ENCODE measurements at regions not wholly inside any gene's neighbourhood (a gene's known extent, or its start where the extent isn't known, plus 50 kb on each side); places are given as distances from the start of the nearest gene placed in this dataset.
A peak's percentile ranks its signal among the peaks of the same experiment; 100 is the strongest.

DNA sequence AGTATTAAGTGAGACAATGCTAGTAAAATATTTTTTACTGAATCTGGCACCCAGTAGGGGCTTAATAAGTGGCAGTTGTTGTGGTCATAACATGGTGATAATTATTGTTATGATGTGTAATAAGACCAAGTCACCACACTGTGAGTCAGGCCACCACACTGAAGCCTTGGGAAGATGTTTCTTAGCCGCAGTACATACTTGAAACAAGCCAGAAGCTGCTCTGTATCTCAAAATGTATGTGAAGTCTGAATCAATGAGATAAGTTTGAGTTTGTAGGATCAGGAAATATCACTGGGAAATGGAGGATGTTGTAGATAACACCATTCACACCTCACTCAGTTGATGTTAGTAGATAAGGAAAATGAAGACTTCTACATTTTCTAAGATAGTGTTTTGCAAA, 51.3 kb upstream of the PTPN3 start:
- DNase-seq: no peak

DNA sequence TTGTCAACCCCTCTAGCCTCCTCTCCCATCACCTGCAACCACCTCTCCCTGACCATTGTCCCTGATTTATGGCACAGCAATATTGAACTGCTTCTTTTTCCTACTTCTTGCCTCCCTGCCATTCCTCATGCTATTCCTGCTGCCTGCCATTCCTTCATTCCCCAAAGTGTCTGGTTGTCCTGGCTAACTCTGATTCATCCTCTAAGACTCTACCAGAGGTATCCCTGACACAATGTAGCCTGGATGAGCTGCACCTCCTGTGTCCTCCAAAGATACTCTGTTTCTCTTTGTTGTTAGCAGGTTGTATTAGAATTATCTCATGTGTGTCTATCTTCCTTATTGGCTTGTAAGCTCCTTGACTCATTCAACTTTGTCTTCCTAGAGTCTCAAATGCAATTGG, 53.5 kb upstream of the PTPN3 start:
- DNase-seq: no peak

DNA sequence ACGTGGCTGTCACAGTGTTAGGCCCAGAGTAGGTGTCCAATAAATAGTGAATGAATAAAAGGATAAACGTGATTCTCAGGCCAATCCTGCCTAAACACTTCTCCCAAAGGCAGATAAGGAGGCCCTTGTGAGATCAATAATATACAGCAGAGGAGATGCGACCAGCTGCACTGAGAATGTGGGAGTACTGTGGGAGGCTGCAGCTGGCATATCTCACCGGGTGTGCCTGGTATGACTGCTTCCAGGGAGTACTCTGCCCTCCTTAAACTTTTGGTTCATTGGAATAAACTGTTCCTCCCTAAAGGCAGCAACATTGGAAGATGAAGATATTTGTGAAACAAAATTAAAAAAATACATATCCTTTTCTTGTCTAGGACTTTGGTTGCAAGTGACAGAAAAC, 57.1 kb upstream of the PTPN3 start:
- no peak for DNase-seq

DNA sequence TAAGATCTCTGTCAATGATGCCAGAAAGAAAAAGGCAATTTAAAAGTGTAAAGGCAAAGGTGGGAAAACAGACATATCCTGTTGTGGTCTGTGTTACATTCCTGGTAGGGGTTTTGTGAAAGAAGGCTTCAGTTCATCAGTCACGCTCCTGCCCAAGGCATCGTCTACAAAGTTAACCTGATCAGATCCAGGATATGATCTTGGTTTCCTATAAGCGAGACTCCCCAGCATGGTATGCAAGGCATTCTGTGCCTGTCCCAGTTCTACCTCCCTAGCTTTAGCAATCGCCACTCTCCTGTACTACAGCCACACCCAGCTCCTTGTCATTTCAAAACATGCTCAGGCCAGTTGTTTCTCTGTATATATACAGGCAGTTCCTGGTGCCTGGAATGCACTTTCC, 58.0 kb upstream of the PTPN3 start:
- no peak for DNase-seq

DNA sequence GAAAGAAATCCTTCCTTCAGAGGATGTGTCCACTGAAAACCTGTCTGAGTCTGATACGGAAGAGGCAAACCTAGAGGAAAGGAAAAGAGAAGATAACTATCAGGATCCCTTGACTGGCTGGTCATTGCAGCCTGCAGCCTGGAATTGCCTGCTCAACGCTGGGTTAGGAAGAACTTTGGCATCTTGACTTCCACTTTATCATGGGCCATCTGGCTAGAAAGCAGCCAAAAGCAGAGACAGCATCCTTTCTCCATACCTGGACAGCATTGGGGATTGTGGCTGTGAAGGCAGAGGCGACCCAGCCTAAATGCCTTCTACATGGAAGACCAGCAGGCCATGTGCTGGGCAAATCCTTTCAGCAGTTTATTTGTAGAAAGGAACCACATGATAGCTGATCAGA, 58.7 kb upstream of the PTPN3 start:
- DNase-seq: no peak

DNA sequence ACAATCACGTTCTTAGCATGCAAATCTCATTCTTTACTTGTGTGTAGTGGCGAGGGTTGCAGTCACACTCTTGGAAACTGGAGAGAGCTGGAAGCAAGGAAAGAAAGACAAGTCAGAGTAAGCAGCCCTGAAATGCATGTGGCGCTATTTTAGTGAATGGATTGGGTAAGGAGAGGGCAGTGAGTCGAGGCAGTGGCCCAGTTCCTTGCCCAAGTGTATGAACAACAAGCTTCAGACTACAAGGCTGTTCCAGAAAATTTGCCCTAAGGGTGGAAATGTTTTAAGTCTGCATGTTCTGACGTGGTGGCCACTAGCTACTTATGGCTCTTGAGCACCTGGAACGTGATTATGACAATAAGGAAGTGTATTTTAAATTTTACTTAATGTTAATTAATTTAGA, 59.4 kb upstream of the PTPN3 start:
- no peak for DNase-seq

DNA sequence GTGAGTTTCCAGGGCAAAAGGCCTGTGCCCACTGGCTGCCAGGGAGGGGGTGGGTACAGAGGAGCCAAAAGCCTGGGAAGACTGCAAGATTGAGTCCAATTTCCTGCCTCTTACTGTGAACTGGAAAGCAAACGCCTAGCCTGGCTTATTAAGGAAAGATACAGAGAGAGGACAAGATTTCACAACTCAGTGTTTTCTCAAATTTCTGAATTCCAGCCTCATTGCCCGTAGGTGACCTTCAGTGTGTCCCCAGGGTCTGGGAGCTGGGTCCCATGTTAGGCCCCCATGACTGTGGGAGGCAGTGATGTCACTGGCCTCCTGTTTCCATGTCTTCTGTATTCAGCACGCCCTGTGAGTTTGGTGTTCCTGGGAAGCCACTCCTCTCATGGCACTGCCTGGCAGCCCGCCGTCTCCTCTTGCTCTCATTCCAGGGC, 60.6 kb upstream of the PTPN3 start:
- no peak for DNase-seq

DNA sequence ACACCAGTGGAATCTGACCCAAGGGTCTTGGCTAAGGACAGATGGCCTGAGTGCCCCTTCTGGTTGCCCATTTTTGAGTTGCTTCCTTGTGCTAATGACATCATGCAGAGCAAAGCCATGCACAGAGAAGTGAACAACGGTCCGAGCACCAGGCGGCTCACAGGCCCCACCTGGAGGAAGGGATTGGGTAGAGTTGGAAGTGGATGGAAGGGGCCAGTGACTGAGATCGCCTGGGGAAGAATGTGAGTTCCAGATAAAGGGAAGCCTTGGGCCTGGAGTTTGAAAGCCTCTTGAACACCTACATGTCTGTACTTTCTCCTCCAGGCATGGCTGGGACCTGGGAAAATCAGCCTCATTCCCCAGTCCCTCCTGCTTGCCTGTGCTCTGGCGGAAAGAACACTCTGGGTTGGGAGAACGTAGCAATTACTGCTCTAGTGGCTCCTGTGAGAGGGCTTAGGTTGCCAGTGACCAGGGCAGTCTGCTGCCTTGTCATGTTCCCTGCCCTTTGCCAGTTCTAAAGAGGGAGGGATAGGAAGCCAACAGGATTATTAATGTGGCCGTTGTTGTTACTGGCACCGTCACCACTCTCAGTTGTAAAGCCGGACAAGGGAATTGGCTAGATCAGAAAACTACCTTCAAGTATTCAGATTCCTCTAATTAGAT, 62.5 kb upstream of the PTPN3 start:
- DNase-seq: no peak

DNA sequence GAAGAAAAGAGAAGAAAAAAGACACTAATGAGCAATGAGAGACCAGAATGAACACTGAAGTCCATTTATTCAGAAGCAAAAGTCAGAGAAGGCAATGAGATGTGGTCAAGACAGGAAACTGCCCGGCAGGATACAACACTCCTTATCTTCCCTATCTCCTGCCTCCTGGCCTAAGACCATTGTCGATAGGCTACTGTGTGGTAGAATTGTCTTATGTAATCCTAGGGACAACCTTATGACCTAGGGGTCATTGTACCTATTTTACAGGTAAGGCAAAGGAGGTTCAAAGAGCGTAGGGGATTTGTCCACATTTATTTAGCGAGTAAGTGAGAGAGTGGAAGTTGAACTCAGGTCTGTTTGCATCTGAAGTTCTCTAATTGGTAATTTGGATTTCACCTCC, 63.0 kb upstream of the PTPN3 start:
- no peak for DNase-seq

DNA sequence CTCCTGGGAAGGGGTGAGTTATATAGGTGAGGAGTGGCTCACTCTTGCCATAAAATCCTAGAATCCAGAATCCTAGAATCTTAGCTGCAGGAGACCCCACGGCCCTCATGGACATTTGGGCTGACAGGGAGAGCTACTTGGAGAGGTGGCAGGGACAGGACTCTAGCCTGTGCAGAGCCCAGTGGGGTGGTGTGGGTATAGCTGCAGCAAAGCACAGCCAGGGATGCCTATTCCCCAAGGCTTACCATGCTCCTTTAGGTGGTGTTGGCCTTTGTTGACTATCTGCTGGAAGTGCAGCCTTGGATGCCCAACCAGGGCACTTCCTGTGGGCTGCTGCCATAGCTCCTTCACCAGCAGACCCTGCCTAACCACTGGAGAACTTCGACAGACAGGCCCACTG, 70.0 kb upstream of the PTPN3 start:
- no peak for DNase-seq

DNA sequence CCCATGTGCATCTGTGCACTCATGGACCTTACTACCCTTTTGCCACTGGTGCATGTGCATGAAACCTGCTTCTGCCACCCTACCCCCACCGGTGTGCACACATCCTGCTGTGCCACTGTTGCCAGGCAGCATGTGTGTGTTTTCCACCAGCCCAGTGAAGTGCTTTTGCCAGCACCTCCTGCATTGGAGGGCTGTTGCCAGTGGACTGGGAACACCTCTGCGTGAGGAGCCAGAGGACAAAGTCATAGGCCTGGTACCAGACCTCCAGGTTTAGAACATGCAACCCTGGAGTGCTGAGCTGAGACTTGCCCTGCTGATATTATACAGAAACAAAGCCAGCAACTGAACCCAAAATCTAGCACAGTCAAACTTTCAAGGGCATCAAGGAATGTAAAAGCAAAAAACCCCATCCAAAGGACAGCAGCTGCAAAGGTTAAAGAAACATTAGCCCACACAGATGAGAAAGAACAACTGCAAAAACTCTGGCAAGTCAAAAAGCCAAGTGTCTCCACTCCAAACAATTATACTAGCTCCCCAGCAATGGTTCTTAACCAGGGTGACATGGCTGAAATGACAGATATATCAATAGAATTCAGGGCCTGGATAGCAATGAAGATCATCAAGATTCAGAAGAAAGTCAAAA, 70.6 kb upstream of the PTPN3 start:
- DNase-seq: no peak

DNA sequence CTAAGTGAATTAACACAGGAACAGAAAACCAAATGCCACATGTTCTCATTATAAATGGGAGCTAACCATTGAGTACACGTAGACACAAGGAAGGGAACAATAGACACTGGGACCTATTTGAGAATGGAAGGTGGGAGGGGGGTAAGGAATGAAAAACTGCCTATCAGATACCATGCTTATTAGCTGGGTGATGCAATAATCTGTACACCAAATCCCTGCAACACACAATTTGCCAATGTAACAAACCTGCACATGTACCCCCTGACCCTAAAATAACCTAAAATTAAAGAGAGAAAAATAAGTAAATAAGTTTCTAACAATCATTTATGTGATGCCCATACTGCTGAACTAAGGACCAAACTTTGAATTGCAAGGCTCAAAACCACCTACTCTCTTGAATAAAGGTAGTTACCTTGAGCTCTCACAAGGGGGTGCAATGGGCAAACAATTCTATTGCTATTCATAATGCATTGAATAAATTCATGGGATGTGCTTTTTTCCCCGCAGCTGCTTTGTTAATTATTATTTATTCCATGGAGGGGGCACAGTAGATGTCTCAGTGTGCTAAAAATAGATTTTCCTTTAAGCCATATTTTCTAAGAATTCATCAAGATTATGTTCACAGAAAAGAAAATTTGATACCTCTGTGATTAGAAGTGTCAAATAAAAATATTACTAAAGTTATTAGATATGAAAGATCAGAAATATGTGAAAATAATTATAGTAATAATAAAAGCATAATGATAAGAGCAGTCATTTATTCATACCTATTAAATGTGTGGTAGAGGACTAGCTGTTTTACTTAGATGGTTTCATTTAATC, 76.2 kb upstream of the PTPN3 start:
- peak; percentile 21 for DNase-seq

DNA sequence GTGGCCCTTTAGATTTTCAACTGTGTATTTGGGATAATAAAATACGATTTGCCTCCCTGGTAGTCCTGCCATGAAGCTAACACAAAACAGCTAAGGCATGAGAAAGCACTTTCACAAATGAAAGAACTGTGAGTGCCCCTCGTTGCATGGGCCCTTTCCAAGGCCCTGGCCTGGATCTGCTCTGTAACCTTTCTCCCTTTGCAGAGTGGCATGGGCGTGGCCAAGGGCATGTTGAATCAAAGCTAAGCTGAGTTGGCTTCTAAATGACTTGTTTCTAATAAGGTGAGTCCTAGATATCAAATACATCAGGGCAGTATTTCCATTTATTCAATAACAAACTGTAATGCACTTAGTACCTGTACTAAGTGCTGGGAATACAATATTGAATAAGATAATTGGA, 78.7 kb upstream of the PTPN3 start:
- DNase-seq: no peak

DNA sequence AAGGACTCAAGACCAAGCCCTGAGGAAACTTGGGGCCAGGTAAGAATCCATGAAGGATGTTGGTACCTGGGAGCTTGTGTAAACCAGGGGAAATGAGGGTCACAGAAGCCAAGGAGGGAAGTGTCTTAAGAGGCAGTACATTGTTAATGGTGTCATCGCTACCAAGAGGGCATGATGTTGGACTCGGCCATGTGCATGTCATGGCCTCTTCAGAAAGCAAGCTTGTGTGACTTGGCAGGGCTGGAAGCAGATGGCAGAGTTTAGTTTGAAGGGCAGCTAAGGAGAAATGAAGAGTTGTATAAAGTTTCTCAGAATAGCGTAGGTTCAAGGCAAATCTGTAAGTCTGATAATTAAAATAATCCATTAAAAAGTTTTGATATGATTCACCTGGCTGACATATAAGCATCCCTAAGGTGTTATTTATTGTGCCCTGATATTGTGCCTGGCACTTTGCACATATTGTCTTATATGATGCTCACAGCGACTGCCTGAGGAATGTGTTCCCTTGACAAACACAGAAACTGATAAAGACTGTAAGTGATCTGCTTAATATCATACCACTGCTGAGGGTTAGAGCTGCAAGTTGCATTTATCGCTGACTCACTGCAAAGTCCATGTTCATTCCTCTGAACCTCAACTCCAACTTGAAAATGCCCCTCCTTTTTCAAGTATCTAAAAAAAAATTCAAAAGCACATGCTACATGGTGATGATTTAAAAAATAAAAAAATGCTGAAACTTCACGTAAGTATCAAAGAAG, 81.3 kb upstream of the PTPN3 start:
- no peak for DNase-seq

DNA sequence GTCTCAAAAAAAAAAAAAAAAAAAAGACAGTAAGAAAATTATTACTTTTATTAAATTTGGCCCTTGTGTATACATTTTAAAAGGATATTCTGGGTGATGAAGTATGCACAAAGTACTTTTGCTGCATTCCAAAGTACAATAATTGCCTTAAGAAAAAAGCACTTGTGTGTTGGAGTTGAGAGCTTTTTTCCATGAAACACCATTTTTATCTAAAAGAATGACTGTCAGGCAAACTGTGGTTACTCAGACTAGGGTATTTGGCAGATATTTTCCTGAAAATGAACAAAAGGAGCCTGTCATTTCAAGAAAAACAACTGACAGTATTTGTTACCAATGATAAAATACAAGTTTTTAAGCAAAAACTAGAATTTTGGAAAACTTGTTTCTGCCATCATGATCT, 84.3 kb upstream of the PTPN3 start:
- DNase-seq: no peak

DNA sequence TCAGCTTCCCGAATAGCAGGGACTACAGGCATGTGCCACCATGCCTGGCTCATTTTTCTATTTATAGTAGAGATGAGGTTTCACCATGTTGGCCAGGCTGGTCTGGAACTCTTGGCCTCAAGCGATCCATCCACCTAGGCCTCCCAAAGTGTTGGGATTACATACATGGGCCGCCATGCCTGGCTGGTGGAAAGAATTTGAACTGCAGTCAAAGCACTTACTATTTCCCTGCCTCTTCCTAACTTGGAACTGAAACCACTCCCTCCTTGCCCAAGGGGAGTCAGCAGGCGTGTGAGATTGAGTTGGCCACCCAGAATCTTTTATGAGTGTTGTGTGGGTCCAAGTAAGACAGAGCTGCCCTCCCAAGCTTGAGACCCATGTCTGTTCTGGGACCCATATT, 86.1 kb upstream of the PTPN3 start:
- no peak for DNase-seq

DNA sequence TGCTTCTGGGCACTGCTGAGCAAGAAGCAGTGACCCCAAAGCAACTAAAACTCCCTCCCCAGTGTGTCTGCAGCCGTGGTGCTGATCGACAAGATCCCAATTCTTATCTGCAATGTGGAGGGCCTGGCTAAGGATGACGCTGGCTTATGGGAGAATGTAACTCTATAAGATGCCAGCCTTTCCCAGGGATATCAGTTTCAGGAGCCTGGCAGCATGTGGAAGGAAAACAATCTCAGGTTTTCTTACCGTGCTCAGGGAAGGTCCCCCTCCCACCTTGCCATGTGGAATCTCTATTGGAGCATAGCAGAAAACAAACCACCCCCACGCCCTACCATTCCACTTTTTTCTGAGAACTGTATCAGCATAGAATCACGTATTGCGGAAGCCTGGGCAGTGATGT, 87.7 kb upstream of the PTPN3 start:
- DNase-seq: no peak

DNA sequence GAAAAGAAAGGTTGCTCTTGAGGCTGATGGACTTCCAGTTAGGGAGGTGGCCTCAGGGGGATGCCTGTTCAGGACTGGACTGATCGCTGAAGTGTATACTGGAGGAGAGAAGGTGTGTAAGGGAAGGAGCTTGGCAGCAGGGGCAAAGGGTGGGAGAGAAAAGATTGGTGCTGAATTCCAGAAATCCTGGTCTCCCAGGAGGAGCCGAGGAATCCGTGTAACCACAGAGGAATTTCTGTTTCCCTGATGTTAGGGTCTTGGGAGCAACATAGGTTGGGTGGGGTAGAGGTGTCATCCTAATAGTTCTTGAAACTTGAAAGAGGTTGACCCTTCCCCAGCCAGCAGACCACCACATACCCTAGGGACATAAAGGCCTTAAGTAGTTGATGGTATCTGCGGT, 88.9 kb upstream of the PTPN3 start:
- DNase-seq: no peak

DNA sequence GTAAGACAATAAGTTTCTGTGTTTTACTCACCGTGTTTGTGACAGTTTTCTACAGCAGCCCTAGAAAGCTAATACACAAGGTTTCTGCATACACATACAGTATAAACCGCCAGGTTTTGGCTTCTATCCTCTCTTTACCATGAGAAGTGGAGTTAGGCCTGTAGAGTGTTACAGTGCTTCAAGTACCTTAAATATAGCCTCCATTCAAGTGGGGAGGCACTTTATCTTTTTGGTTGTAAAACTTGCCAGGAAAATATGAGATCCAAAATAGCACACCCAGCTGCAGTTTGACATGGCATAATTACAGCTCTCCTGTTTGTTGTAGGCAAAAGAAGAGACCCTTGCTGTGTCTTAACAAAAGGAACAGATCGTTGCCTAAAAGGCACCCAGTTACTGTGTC, 90.3 kb upstream of the PTPN3 start:
- DNase-seq: no peak

DNA sequence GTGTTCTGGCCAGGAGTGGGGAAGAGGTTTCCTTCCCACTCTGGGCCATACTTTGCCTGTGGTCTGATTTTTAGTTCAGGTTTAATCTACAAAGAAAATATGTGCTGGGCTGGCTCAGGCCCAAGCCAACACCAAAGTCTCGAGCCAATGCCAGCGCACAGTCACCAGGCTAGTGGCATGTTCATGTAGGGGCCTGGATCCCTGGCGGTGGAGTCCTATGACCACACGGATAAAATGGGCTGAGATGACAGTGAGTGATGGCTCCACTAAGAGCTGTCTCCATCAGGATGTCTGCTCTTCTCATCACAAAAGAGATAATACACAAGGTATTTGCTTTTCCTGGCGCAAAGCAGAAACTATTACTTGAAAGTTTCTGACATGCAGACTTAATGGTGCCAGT, 92.9 kb upstream of the PTPN3 start:
- DNase-seq: no peak

DNA sequence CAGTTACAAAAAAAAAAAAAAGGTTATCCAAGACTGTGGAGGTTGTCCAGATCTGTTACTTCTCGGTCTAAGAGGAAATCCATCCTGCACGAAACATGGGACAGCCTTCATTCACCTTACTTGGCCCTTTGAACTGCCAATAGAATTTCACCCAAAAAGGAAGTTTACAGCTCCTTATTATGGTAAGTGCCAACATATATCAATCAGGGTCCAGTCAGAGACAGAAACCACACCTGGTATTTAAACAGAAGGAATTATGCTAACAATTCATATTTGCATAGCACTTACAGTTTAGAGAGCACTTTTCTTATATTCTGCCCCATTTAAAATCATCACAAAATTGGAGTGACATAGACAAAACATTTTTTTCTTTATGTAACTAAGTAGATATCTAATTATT, 93.6 kb upstream of the PTPN3 start:
- no peak for DNase-seq

DNA sequence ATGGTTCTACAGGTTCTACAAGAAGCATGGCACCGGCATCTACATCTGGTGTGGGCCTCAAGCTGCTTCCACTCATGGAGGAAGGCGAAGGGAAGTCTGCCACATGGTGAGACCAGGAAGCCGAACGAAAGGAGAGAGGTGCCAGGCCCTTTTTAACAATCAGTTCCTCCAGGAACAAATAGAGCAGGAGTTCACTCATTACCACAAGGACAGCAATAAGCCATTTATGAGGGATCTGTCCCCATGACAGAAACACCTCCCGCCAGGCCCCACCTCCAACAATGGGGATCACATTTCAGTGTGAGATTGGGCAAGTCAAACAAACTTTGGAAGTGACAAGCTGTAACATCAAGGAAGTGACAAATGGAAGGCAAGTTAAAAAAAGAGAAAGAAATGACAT, 95.5 kb upstream of the PTPN3 start:
- DNase-seq: no peak

DNA sequence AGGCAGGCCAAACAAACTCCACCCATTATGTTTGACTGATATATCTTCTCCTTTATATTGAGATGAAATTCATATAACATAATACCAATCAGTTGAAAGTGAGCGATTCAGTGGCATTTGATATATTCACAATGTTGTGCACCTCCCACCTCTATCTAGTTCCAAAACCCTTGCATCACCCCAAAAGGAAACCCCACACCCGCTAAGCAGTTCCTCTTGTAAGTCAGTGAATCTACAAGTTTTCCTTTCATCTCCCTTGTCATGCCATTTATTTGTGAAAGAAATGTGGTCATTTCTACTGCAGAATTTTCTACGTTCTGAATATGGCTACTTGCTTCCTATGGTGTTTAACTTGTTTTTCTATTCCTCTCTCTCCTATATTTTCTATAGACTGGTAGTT, 99.4 kb upstream of the PTPN3 start:
- no peak for DNase-seq

DNA sequence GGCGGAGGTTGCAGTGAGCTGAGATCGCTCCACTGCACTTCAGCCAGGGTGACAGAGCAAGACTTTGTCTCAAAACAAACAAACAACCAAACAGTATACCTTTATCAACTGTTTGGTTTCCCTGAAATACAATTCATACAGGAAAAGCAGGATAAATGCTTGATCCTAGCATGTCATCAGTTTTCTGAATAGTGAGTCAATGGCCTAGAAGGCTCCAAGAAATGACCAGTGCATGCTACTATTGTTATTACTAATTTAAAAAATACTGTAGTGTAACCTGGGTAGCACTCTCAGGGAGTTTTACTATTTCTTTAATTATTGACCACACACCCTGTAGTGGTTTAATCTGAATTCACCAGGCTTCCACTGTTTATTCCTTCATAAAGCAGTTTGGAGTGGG, 101.0 kb upstream of the PTPN3 start:
- no peak for DNase-seq

All from CD4-positive, alpha-beta T cell treated with Interleukin-21 for 1 hour (primary cell).